Right lobe of liver (tissue), 6 donors: ENCODE measurements at regions not wholly inside any gene's neighbourhood (a gene's known extent, or its start where the extent isn't known, plus 50 kb on each side); places are given as distances from the start of the nearest gene placed in this dataset.

Experiments
- ATAC-seq, 4 donors: fragments of 200-7000 bp; cut with Tn5 transposase; one replicate each; pipeline ENCODE4 v1.9.1; 2020; ENCODE audit warnings: mild to moderate bottlenecking in 4 of 4, moderate library complexity in 4 of 4
- DNase-seq, 3 donors: peaks; one replicate each; pipeline ENCODE4 v3.0.0-alpha.2; 2020
- H3K27ac ChIP-seq, 3 donors: fragments of 200-600 bp; one replicate each; pipeline ENCODE4 v1.8.0; 2022
- H3K27me3 ChIP-seq, 2 donors: fragments of 200-600 bp; one replicate each; pipeline ENCODE4 v1.8.0; 2022
- H3K36me3 ChIP-seq, 4 donors: fragments of 200-600 bp; sonication (generic) in 1 of 4; one replicate each; pipeline versions ENCODE4 v1.5.1 to v1.8.0; 2017 to 2022; ENCODE audit warnings: control low read depth in 1 of 4
- H3K4me1 ChIP-seq, 4 donors: fragments of 200-600 bp; sonication (generic) in 1 of 4; one replicate each; pipeline versions ENCODE4 v1.5.1 to v1.8.0; 2017 to 2022; ENCODE audit warnings: control low read depth in 1 of 4
- H3K4me3 ChIP-seq, 3 donors: fragments of 200-600 bp; one replicate each; pipeline ENCODE4 v1.8.0; 2022
- H3K9me3 ChIP-seq, 4 donors: fragments of 200-600 bp; sonication (generic) in 1 of 4; one replicate each; pipeline versions ENCODE4 v1.5.1 to v1.8.0; 2017 to 2022; ENCODE audit warnings: control low read depth in 1 of 4
- POLR2A ChIP-seq: fragments of 450-650 bp; IDR thresholded peaks from one replicate; pipeline ENCODE4 v1.6.1; 2017; ENCODE audit warnings: antibody characterized with exemption, mild to moderate bottlenecking
- WGBS: methylation state at CpG from one replicate; pipeline ENCODE4 v1.1.6; 2018; ENCODE audit warnings: low coverage, low lambda C conversion rate; ENCODE audit not compliant: insufficient coverage; ENCODE audit errors: missing lambda C conversion rate; 5-methylcytosine and 5-hydroxymethylcytosine counted together
- intact Hi-C, 2 donors: fragments of 100-400 bp; cut with DNase I; formaldehyde crosslinking; loops; one replicate each; pipeline versions ENCODE4 v1.11.2 to v1.14.1; 2022
- TF ChIP-seq, protein P1 (sequence below), 4 donors: fragments of 200-600 bp in 3 of 4; fragments of 450-650 bp in 1 of 4; IDR thresholded peaks; one replicate each; pipeline versions ENCODE4 v1.5.1 to v1.8.0; 2016 to 2022; ENCODE audit warnings: antibody characterized with exemption in 4 of 4, mild to moderate bottlenecking in 2 of 4
- donor health status: DM: no; HTN: yes; CAD: no.
- donor health status: DM: no; HTN: no; CAD: no.
- donor health status: DM: no; HTN: no; CAD: no.
- donor health status: DM: no; HTN: yes; CAD: no.
- donor health status: DM: no; HTN: yes; CAD: no.

DNA sequence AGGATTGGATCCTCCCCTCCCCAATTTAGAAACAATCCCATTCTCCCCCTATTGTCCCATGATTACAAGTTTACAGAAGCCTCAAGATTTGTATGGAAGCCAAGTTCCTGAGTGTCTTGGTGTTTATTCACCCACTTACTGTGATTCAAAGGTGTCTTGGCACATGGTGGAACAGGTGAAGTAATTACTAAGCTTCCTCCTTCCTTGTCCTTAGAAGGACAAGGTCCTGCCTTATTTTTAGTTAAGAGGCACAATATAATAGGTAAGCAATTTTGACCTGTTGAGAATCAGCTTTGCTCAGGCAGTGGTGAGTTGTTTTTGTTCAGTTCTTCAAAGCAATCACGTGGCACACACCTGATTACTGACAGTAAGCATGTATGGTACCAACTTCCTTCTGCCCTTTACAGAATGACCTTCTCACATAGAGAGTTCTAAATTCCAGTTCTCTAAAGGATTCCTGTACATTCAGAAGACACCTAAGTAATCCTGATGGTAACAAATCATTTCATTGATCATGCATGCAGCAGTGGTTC, 60.7 kb upstream of the SLC13A1 start:
- no peak for ATAC-seq
- DNase-seq, result no peak
- Histone ChIP-seq H3K9me3 (no peaks in the 10 kb centered on the region), H3K27me3 (no peaks in the 10 kb centered on the region), H3K4me1 (peaks cover 0 to 2% (median 0%) of the 10 kb centered on the region in 4 donors), H3K4me3 (no peak overlapping the region), H3K36me3 (no peaks in the 10 kb centered on the region), H3K27ac (no peak overlapping the region)
- intact Hi-C loops, result no loop called here
- 67% methylated on average over 1 of the region's 1 CpG for WGBS
- TF ChIP-seq, protein P1, sequence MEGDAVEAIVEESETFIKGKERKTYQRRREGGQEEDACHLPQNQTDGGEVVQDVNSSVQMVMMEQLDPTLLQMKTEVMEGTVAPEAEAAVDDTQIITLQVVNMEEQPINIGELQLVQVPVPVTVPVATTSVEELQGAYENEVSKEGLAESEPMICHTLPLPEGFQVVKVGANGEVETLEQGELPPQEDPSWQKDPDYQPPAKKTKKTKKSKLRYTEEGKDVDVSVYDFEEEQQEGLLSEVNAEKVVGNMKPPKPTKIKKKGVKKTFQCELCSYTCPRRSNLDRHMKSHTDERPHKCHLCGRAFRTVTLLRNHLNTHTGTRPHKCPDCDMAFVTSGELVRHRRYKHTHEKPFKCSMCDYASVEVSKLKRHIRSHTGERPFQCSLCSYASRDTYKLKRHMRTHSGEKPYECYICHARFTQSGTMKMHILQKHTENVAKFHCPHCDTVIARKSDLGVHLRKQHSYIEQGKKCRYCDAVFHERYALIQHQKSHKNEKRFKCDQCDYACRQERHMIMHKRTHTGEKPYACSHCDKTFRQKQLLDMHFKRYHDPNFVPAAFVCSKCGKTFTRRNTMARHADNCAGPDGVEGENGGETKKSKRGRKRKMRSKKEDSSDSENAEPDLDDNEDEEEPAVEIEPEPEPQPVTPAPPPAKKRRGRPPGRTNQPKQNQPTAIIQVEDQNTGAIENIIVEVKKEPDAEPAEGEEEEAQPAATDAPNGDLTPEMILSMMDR (IDR thresholded peaks at IDR 0.05), result no peak
- no peak for TF ChIP-seq POLR2A

DNA sequence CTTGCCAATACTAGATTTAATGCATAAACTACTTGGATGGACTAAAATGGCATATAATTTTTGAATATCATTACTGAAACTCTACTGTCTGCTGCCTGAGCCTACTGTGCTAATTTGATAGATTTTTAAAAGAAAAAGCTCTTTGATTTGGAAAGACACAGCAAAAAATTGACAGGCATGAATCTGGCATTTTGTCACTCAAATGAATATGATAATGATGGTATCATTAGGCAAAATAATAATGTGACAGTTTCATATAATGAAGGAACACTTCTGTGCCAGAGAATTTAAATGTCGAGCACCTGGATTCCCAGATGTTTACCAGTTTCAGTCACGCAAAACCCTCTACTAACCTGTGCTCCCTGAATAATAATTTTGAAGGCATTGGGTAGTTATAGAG, 60.0 kb upstream of the SLC13A1 start:
- H3K36me3 ChIP-seq, result no peaks in the 10 kb centered on the region
- no peak for ATAC-seq
- no peak for TF ChIP-seq POLR2A
- TF ChIP-seq, protein P1 (IDR thresholded peaks at IDR 0.05), result no peak
- DNase-seq, result no peak
- peaks cover 0 to 2% (median 0%) of the 10 kb centered on the region in 4 donors for H3K4me1 ChIP-seq
- no peak overlapping the region for H3K27ac ChIP-seq
- no peak overlapping the region for H3K4me3 ChIP-seq
- H3K9me3 ChIP-seq, result no peaks in the 10 kb centered on the region
- no peaks in the 10 kb centered on the region for H3K27me3 ChIP-seq
- 47% methylated on average over 2 of the region's 2 CpGs for WGBS
- intact Hi-C loops, result no loop called here
